Lung (tissue), 11 donors: ENCODE measurements at regions not wholly inside any gene's neighbourhood (a gene's known extent, or its start where the extent isn't known, plus 50 kb on each side); places are given as distances from the start of the nearest gene placed in this dataset.

Experiments
- ATAC-seq: fragments of 200-7000 bp; cut with Tn5 transposase; one replicate; pipeline ENCODE4 v1.9.1; 2020; ENCODE audit warnings: moderate number of reproducible peaks; ENCODE audit not compliant: insufficient read depth, low FRiP score
- DNase-seq, 3 donors: peaks; one replicate each; pipeline ENCODE4 v3.0.0-alpha.2; 2013 to 2017
- H3K27ac ChIP-seq, 2 donors: one replicate each; pipeline ENCODE4 v1.5.1; 2013; ENCODE audit warnings: mild to moderate bottlenecking in 2 of 2, moderate library complexity in 2 of 2, control low read depth in 1 of 2, inconsistent platforms in 1 of 2, low read depth in 1 of 2, low read length in 1 of 2
- H3K27me3 ChIP-seq, 3 donors: one replicate each; pipeline ENCODE4 v1.5.1; 2013; ENCODE audit warnings: low read length in 2 of 3; ENCODE audit not compliant: control insufficient read depth in 3 of 3, insufficient read depth in 3 of 3
- H3K36me3 ChIP-seq, 4 donors: one replicate each; pipeline ENCODE4 v1.5.1; 2013; ENCODE audit warnings: low read length in 4 of 4, mild to moderate bottlenecking in 1 of 4, moderate library complexity in 1 of 4; ENCODE audit not compliant: control insufficient read depth in 4 of 4, insufficient read depth in 4 of 4
- H3K4me1 ChIP-seq, 5 donors: one replicate each; pipeline ENCODE4 v1.5.1; 2013; ENCODE audit warnings: low read length in 5 of 5, mild to moderate bottlenecking in 2 of 5, moderate library complexity in 1 of 5; ENCODE audit not compliant: control insufficient read depth in 5 of 5, insufficient read depth in 5 of 5
- H3K4me3 ChIP-seq: one replicate; pipeline ENCODE4 v1.5.1; 2013; ENCODE audit warnings: mild to moderate bottlenecking, control low read depth, moderate library complexity
- H3K9ac ChIP-seq, 2 donors: one replicate each; pipeline ENCODE4 v1.5.1; 2013; ENCODE audit warnings: low read length in 2 of 2, control low read depth in 1 of 2; ENCODE audit not compliant: insufficient read depth in 1 of 2
- H3K9me3 ChIP-seq, 4 donors: one replicate each; pipeline ENCODE4 v1.5.1; 2013; ENCODE audit warnings: low read length in 3 of 4, mild to moderate bottlenecking in 1 of 4, moderate library complexity in 1 of 4; ENCODE audit not compliant: control insufficient read depth in 4 of 4, insufficient read depth in 3 of 4
- CTCF ChIP-seq: IDR thresholded peaks from 2 replicates; pipeline ENCODE4 v1.5.1; 2012; ENCODE audit warnings: mild to moderate bottlenecking; ENCODE audit errors: control extremely low read depth, extremely low read depth
- WGBS, 2 donors: extraction: QIAGEN DNeasy Blood & Tissue Kit; methylation state at CpG; one replicate each; pipeline ENCODE4 v1.1.7; 2013; 5-methylcytosine and 5-hydroxymethylcytosine counted together
- donor health status: control.
- donor health status: control.
- donor health status: Bipolar disorder and iron deficiency.
- donor health status: healthy.
- donor health status: DM: yes; HTN: yes; CAD: no.

GRCh38 chr3:78275420-78275852, 1235.5 kb downstream of the ROBO2 start:
- Histone ChIP-seq H3K4me1 (no peaks in the 10 kb centered on the region), H3K27ac (no peak overlapping the region), H3K4me3 (no peak overlapping the region), H3K9me3 (no peaks in the 10 kb centered on the region), H3K9ac (no peak overlapping the region), H3K27me3 (no peaks in the 10 kb centered on the region), H3K36me3 (no peaks in the 10 kb centered on the region)
- no peak for TF ChIP-seq CTCF
- ATAC-seq (no peak), DNase-seq (no peak)
- WGBS, 2 donors, result 83% methylated on average over 3 of the region's 3 CpGs

GRCh38 chr3:78277220-78277619, 1237.3 kb downstream of the ROBO2 start:
- WGBS, 2 donors, result 89 to 90% methylated on average over 2 of the region's 2 CpGs
- no peak for DNase-seq

GRCh38 chr3:78277801-78278200, 1237.9 kb downstream of the ROBO2 start:
- no peak overlapping the region for H3K4me3 ChIP-seq
- H3K9ac ChIP-seq, result no peak overlapping the region
- H3K27ac ChIP-seq, result no peak overlapping the region
- H3K4me1 ChIP-seq, result no peaks in the 10 kb centered on the region
- H3K9me3 ChIP-seq, result peaks cover 0 to 3% (median 0%) of the 10 kb centered on the region in 4 donors
- TF ChIP-seq CTCF, result no peak
- H3K27me3 ChIP-seq, result no peaks in the 10 kb centered on the region
- no peak for DNase-seq
- H3K36me3 ChIP-seq, result no peaks in the 10 kb centered on the region
- ATAC-seq, result no peak

More at GRCh38 chr3:78277220-78277619, 1237.3 kb downstream of the ROBO2 start:
- Histone ChIP-seq H3K27ac (no peak overlapping the region), H3K9me3 (peaks cover 0 to 3% (median 0%) of the 10 kb centered on the region in 4 donors), H3K27me3 (no peaks in the 10 kb centered on the region), H3K36me3 (no peaks in the 10 kb centered on the region), H3K9ac (no peak overlapping the region), H3K4me1 (no peaks in the 10 kb centered on the region), H3K4me3 (no peak overlapping the region)
- no peak for TF ChIP-seq CTCF
- ATAC-seq, result no peak

GRCh38 chr3:78279091-78279490, 1239.2 kb downstream of the ROBO2 start:
- H3K4me1 ChIP-seq, result no peaks in the 10 kb centered on the region
- no peak for TF ChIP-seq CTCF
- no peaks in the 10 kb centered on the region for H3K36me3 ChIP-seq
- H3K27ac ChIP-seq, result no peak overlapping the region
- H3K27me3 ChIP-seq, result no peaks in the 10 kb centered on the region
- DNase-seq (no peak), ATAC-seq (no peak)
- H3K9me3 ChIP-seq, result peaks cover 0 to 3% (median 0%) of the 10 kb centered on the region in 4 donors
- no peak overlapping the region for H3K9ac ChIP-seq
- 55 to 72% methylated on average over 3 of the region's 3 CpGs for WGBS, 2 donors
- H3K4me3 ChIP-seq, result no peak overlapping the region
